ENCODE measurements at regions not wholly inside any gene's neighbourhood (a gene's known extent, or its start where the extent isn't known, plus 50 kb on each side); places are given as distances from the start of the nearest gene placed in this dataset.

DNA sequence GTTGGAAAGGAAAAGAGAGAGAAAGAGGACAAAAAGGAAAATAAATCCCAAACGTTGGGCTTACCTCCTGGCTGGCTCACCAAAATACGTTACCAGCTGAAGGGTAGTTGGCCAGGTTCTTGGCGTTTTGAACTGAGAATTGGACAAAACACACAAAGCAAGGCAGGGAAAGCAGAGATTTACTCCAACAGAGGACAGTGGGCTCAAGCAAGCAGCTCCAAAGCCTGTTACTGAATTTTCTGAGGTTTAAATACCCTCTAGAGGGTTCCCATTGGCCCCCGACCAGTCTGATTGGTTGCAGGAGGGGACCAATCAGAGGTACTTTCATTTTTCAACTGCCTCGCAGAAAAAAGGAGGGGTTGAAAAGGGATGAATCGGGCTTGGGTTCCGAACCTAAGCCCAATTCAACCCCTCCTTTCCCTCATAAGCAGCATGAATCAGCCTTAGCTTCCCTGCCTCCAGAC lies 55.6 kb upstream of the ALOX12 start:
- ATAC-seq, result no peak

DNA sequence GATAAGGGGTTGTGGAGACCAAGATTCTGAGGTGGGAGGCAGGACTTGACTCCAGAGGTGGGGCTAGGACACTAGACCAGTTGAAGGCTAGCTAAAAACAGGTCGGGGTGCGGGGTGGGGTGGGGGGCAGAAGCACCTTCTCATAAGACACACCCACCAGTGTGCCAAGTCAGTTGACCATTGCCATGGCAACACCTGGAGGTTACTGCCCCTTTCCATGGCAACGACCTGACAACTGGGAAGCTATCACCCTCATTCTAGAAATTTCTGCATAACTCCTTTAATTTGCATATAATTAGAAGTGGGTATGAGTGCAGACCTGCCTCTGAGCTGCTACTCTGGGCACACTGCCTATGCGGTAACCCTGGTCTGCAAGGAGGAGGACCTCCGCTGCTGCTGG lies 53.9 kb upstream of the ALOX12 start:
- no peak for ATAC-seq

DNA sequence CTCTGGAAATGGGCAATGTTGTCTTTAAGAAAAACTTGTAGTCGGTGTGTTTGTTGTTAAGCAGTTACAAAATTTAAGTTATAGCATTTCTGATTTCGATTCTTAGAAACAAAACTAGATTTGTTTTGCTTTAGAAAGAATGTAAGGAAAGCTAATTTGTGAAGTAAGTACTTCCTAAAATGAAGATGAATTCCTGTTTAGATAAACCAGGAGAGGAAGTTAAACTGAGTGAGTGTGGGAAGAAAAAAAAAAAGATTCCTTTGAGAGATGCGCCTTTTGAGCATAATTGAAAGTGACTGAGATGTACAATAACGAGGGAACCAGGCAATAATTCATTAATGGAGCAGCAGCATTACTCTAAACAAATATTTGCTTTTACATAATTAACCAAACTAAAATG lies 52.4 kb upstream of the ALOX12 start:
- no peak for ATAC-seq

Measured in esophagus mucosa (tissue), 1 donor.